ENCODE measurements at regions not wholly inside any gene's neighbourhood (a gene's known extent, or its start where the extent isn't known, plus 50 kb on each side); places are given as distances from the start of the nearest gene placed in this dataset.

- ChIA-PET POLR2A (no interaction called here), CTCF (interaction anchor here (0.5 kb wide), 1 partner anchor 90 kb away, joined by 6 read pairs; no protein-coding TSS in a partner anchor)
- no peak for DNase-seq (ENCODE audit: low read depth, low spot score)
- Histone ChIP-seq H3K4me3 (ENCODE audit: low read depth in 2 of 2, low read length in 2 of 2) (no peak overlapping the region), H3K9me3 (ENCODE audit: control insufficient read depth, insufficient read depth, low read depth, low read length) (no peaks in the 10 kb centered on the region), H3K4me1 (ENCODE audit: control insufficient read depth, insufficient read depth, low read length) (peaks cover 9% of the 10 kb centered on the region), H3K27me3 (ENCODE audit: control insufficient read depth, insufficient read depth, low read length) (no peaks in the 10 kb centered on the region), H3K27ac (ENCODE audit: low read length) (no peak overlapping the region), H3K36me3 (ENCODE audit: control insufficient read depth, insufficient read depth, low read length) (no peaks in the 10 kb centered on the region)
- intact Hi-C loops (cut with micrococcal nuclease; ENCODE audit: unreplicated experiment) (no loop called here), in situ Hi-C loops (cut with HindIII; ENCODE audit: low pct_unique_long_range_greater_than_20kb, low sequenced_read_pairs) (no loop called here)
- BruUV-seq (replicated peaks) = no TSS peak
- TF ChIP-seq CTCF (IDR thresholded peaks at IDR 0.05) = no peak
- no peak for TF ChIP-seq TCF7L2 (IDR thresholded peaks at IDR 0.05; ENCODE audit: low read depth, low read length)
- no peak for TF ChIP-seq POLR2AphosphoS5 (IDR thresholded peaks at IDR 0.05; ENCODE audit: low read depth, low read length)
- no peak for TF ChIP-seq REST (IDR thresholded peaks at IDR 0.05; ENCODE audit: insufficient read depth in 1 of 2, low read depth in 2 of 2, low read length in 1 of 2)
- no peak for TF ChIP-seq SIN3A (IDR thresholded peaks at IDR 0.05; ENCODE audit: borderline replicate concordance, insufficient read depth, low read depth, low read length)
- ATAC-seq = no peak
Measured at GRCh38 chr1:121517586-121518230, 332.9 kb downstream of the SRGAP2C start.

GRCh38 chr1:121518726-121519041, 333.9 kb downstream of the SRGAP2C start:
- Histone ChIP-seq H3K4me1 (ENCODE audit: control insufficient read depth, insufficient read depth, low read length) (peaks cover 9% of the 10 kb centered on the region), H3K4me3 (ENCODE audit: low read depth in 2 of 2, low read length in 2 of 2) (peak overlapping the region; percentile 63), H3K27me3 (ENCODE audit: control insufficient read depth, insufficient read depth, low read length) (no peaks in the 10 kb centered on the region), H3K9me3 (ENCODE audit: control insufficient read depth, insufficient read depth, low read depth, low read length) (no peaks in the 10 kb centered on the region), H3K36me3 (ENCODE audit: control insufficient read depth, insufficient read depth, low read length) (no peaks in the 10 kb centered on the region), H3K27ac (ENCODE audit: low read length) (peak overlapping the region; percentile 76)
- ChIA-PET CTCF (no interaction called here), POLR2A (no interaction called here)
- no TSS peak for BruUV-seq (replicated peaks)
- in situ Hi-C loops (cut with HindIII; ENCODE audit: low pct_unique_long_range_greater_than_20kb, low sequenced_read_pairs) (no loop called here), intact Hi-C loops (cut with micrococcal nuclease; ENCODE audit: unreplicated experiment) (no loop called here)
- ATAC-seq = no peak
- TF ChIP-seq CTCF (IDR thresholded peaks at IDR 0.05) (no peak), SIN3A (IDR thresholded peaks at IDR 0.05; ENCODE audit: borderline replicate concordance, insufficient read depth, low read depth, low read length) (no peak), REST (IDR thresholded peaks at IDR 0.05; ENCODE audit: insufficient read depth in 1 of 2, low read depth in 2 of 2, low read length in 1 of 2) (no peak), TCF7L2 (IDR thresholded peaks at IDR 0.05; ENCODE audit: low read depth, low read length) (no peak), POLR2AphosphoS5 (IDR thresholded peaks at IDR 0.05; ENCODE audit: low read depth, low read length) (no peak)
- DNase-seq (ENCODE audit: low read depth, low spot score) = no peak

Measured in Panc1 (cell line).